ENCODE measurements at regions not wholly inside any gene's neighbourhood (a gene's known extent, or its start where the extent isn't known, plus 50 kb on each side); places are given as distances from the start of the nearest gene placed in this dataset.
"Not testable (repeated sequence)": the region's sequence is repeated elsewhere in the genome, so short reads cannot be mapped to it uniquely, and the experiment has no call there.

GRCh38 chr4:162787120-162787519 is 379.6 kb downstream of the NAF1 start:
- Mint-ChIP-seq H3K27me3 (no peaks in the 10 kb centered on the region), H3K9me3 (peaks cover 0 to 3% (median under 1%) of the 10 kb centered on the region in 8 donors), H3K27ac (no peak overlapping the region), H3K4me1 (no peaks in the 10 kb centered on the region), H3K36me3 (no peaks in the 10 kb centered on the region), H3K4me3 (no peak overlapping the region)
- H3K27me3 ChIP-seq (ENCODE audit: insufficient read depth, low read length), result no peaks in the 10 kb centered on the region
- CTCF ChIA-PET (ENCODE audit: partially characterized antibody), result no interaction called here
- no peak overlapping the region for H3K4me3 ChIP-seq (ENCODE audit: low read length in 2 of 2)
- no peak for DNase-seq
- H3K27ac ChIP-seq (ENCODE audit: low read depth, low read length), result no peak overlapping the region
- no peaks in the 10 kb centered on the region for H3K9me3 ChIP-seq (ENCODE audit: control insufficient read depth in 1 of 2, low read length in 2 of 2)
- H3K4me1 ChIP-seq (ENCODE audit: insufficient read depth, low read length), result no peaks in the 10 kb centered on the region
- intact Hi-C loops (cut with micrococcal nuclease), result no loop called here
- H3K36me3 ChIP-seq (ENCODE audit: insufficient read depth, low read length), result no peaks in the 10 kb centered on the region
- POLR2A ChIA-PET (ENCODE audit: partially characterized antibody), result no interaction called here

GRCh38 chr4:162782778-162783525 is 383.7 kb downstream of the NAF1 start:
- intact Hi-C loops (cut with micrococcal nuclease), result no loop called here
- DNase-seq, result no peak
- Mint-ChIP-seq H3K4me1 (no peaks in the 10 kb centered on the region), H3K4me3 (no peak overlapping the region), H3K27me3 (no peaks in the 10 kb centered on the region), H3K27ac (no peak overlapping the region), H3K36me3 (no peaks in the 10 kb centered on the region), H3K9me3 (peaks cover 0 to 3% (median 0%) of the 10 kb centered on the region in 8 donors)
- CTCF ChIA-PET (ENCODE audit: partially characterized antibody), result no interaction called here
- POLR2A ChIA-PET (ENCODE audit: partially characterized antibody), result no interaction called here
- H3K36me3 ChIP-seq (ENCODE audit: insufficient read depth, low read length), result no peaks in the 10 kb centered on the region
- H3K4me3 ChIP-seq (ENCODE audit: low read length in 2 of 2), result no peak overlapping the region
- no peaks in the 10 kb centered on the region for H3K9me3 ChIP-seq (ENCODE audit: control insufficient read depth in 1 of 2, low read length in 2 of 2)
- no peak overlapping the region for H3K27ac ChIP-seq (ENCODE audit: low read depth, low read length)
- no peaks in the 10 kb centered on the region for H3K27me3 ChIP-seq (ENCODE audit: insufficient read depth, low read length)
- H3K4me1 ChIP-seq (ENCODE audit: insufficient read depth, low read length), result no peaks in the 10 kb centered on the region

- no peak overlapping the region for H3K4me3 ChIP-seq (ENCODE audit: low read length in 2 of 2)
- no peaks in the 10 kb centered on the region for H3K27me3 Mint-ChIP-seq
- no peaks in the 10 kb centered on the region for H3K27me3 ChIP-seq (ENCODE audit: insufficient read depth, low read length)
- no peak overlapping the region for H3K4me3 Mint-ChIP-seq
- no peaks in the 10 kb centered on the region for H3K36me3 ChIP-seq (ENCODE audit: insufficient read depth, low read length)
- H3K4me1 Mint-ChIP-seq, result no peaks in the 10 kb centered on the region
- CTCF ChIA-PET (ENCODE audit: partially characterized antibody), result no interaction called here
- H3K27ac ChIP-seq (ENCODE audit: low read depth, low read length), result no peak overlapping the region
- no peaks in the 10 kb centered on the region for H3K9me3 ChIP-seq (ENCODE audit: control insufficient read depth in 1 of 2, low read length in 2 of 2)
- POLR2A ChIA-PET (ENCODE audit: partially characterized antibody), result no interaction called here
- no peak overlapping the region for H3K27ac Mint-ChIP-seq
- no peak for DNase-seq
- H3K4me1 ChIP-seq (ENCODE audit: insufficient read depth, low read length), result no peaks in the 10 kb centered on the region
- no peaks in the 10 kb centered on the region for H3K36me3 Mint-ChIP-seq
- intact Hi-C loops (cut with micrococcal nuclease), result no loop called here
- H3K9me3 Mint-ChIP-seq, result peaks cover 0 to 3% (median 0%) of the 10 kb centered on the region in 8 donors
Measured at GRCh38 chr4:162782096-162782777, 384.5 kb downstream of the NAF1 start.

GRCh38 chr4:162770761-162771490 is 395.8 kb downstream of the NAF1 start:
- ChIA-PET POLR2A (ENCODE audit: partially characterized antibody) (no interaction called here), CTCF (ENCODE audit: partially characterized antibody) (no interaction called here)
- no peak for DNase-seq
- no peak overlapping the region for H3K4me3 ChIP-seq (ENCODE audit: low read length in 2 of 2)
- Mint-ChIP-seq H3K27me3 (no peaks in the 10 kb centered on the region), H3K4me1 (no peaks in the 10 kb centered on the region), H3K9me3 (no peaks in the 10 kb centered on the region), H3K36me3 (no peaks in the 10 kb centered on the region), H3K27ac (no peak overlapping the region), H3K4me3 (no peak overlapping the region)
- intact Hi-C loops (cut with micrococcal nuclease), result no loop called here
- H3K27ac ChIP-seq (ENCODE audit: low read depth, low read length), result no peak overlapping the region
- no peaks in the 10 kb centered on the region for H3K9me3 ChIP-seq (ENCODE audit: control insufficient read depth in 1 of 2, low read length in 2 of 2)
- no peaks in the 10 kb centered on the region for H3K36me3 ChIP-seq (ENCODE audit: insufficient read depth, low read length)
- H3K4me1 ChIP-seq (ENCODE audit: insufficient read depth, low read length), result no peaks in the 10 kb centered on the region
- no peaks in the 10 kb centered on the region for H3K27me3 ChIP-seq (ENCODE audit: insufficient read depth, low read length)

- Mint-ChIP-seq H3K27me3 (no peaks in the 10 kb centered on the region), H3K4me1 (no peaks in the 10 kb centered on the region), H3K4me3 (no peak overlapping the region), H3K36me3 (no peaks in the 10 kb centered on the region), H3K9me3 (no peaks in the 10 kb centered on the region), H3K27ac (no peak overlapping the region)
- DNase-seq, result no peak
- intact Hi-C loops (cut with micrococcal nuclease), result no loop called here
- POLR2A ChIA-PET (ENCODE audit: partially characterized antibody), result no interaction called here
- Histone ChIP-seq H3K27me3 (ENCODE audit: insufficient read depth, low read length) (no peaks in the 10 kb centered on the region), H3K27ac (ENCODE audit: low read depth, low read length) (no peak overlapping the region), H3K36me3 (ENCODE audit: insufficient read depth, low read length) (no peaks in the 10 kb centered on the region), H3K9me3 (ENCODE audit: control insufficient read depth in 1 of 2, low read length in 2 of 2) (no peaks in the 10 kb centered on the region), H3K4me1 (ENCODE audit: insufficient read depth, low read length) (no peaks in the 10 kb centered on the region), H3K4me3 (ENCODE audit: low read length in 2 of 2) (no peak overlapping the region)
- CTCF ChIA-PET (ENCODE audit: partially characterized antibody), result no interaction called here
Measured at GRCh38 chr4:162767083-162767482, 399.6 kb downstream of the NAF1 start.

- Mint-ChIP-seq H3K27ac (no peak overlapping the region), H3K4me1 (no peaks in the 10 kb centered on the region), H3K4me3 (no peak overlapping the region), H3K27me3 (no peaks in the 10 kb centered on the region), H3K36me3 (no peaks in the 10 kb centered on the region), H3K9me3 (peaks cover 0 to 7% (median 0%) of the 10 kb centered on the region in 8 donors)
- Histone ChIP-seq H3K27ac (ENCODE audit: low read depth, low read length) (no peak overlapping the region), H3K9me3 (ENCODE audit: control insufficient read depth in 1 of 2, low read length in 2 of 2) (no peaks in the 10 kb centered on the region), H3K27me3 (ENCODE audit: insufficient read depth, low read length) (no peaks in the 10 kb centered on the region), H3K4me3 (ENCODE audit: low read length in 2 of 2) (no peak overlapping the region), H3K36me3 (ENCODE audit: insufficient read depth, low read length) (no peaks in the 10 kb centered on the region), H3K4me1 (ENCODE audit: insufficient read depth, low read length) (no peaks in the 10 kb centered on the region)
- POLR2A ChIA-PET (ENCODE audit: partially characterized antibody), result no interaction called here
- no peak for DNase-seq
- CTCF ChIA-PET (ENCODE audit: partially characterized antibody), result no interaction called here
- intact Hi-C loops (cut with micrococcal nuclease), result no loop called here
Measured at GRCh38 chr4:162761965-162762364, 404.7 kb downstream of the NAF1 start.

- CTCF ChIA-PET (ENCODE audit: partially characterized antibody); H3K27ac ChIP-seq (ENCODE audit: low read depth, low read length); H3K4me1 Mint-ChIP-seq; intact Hi-C loops (cut with micrococcal nuclease); H3K27me3 ChIP-seq (ENCODE audit: insufficient read depth, low read length); H3K27me3 Mint-ChIP-seq; H3K4me3 Mint-ChIP-seq; H3K36me3 Mint-ChIP-seq; DNase-seq; H3K4me1 ChIP-seq (ENCODE audit: insufficient read depth, low read length); POLR2A ChIA-PET (ENCODE audit: partially characterized antibody); H3K27ac Mint-ChIP-seq; H3K4me3 ChIP-seq (ENCODE audit: low read length in 2 of 2); H3K9me3 ChIP-seq (ENCODE audit: control insufficient read depth in 1 of 2, low read length in 2 of 2); H3K9me3 Mint-ChIP-seq; H3K36me3 ChIP-seq (ENCODE audit: insufficient read depth, low read length): not testable (repeated sequence)
Measured at GRCh38 chr4:162740228-162740627, 426.5 kb downstream of the NAF1 start.
